Skin epidermis (tissue), 12 donors: ENCODE measurements at regions not wholly inside any gene's neighbourhood (a gene's known extent, or its start where the extent isn't known, plus 50 kb on each side); places are given as distances from the start of the nearest gene placed in this dataset.
A peak's percentile ranks its signal among the peaks of the same experiment; 100 is the strongest.

Experiments
- H3K27ac ChIP-seq, 21 experiments: fragments of 200-600 bp; sonication (generic) in 11 of 21; one replicate each; pipeline ENCODE4 v1.5.0; 2020; ENCODE audit warnings: mild to moderate bottlenecking in 3 of 21, inconsistent platforms in 2 of 21, moderate library complexity in 2 of 21
- H3K4me3 ChIP-seq, 7 experiments: fragments of 200-600 bp; sonication (generic) in 2 of 7; one replicate each; pipeline ENCODE4 v1.5.0; 2020; ENCODE audit warnings: inconsistent platforms in 2 of 7, mild to moderate bottlenecking in 2 of 7, moderate library complexity in 1 of 7

- Histone ChIP-seq H3K4me3 (no peak overlapping the region), H3K27ac (no peak overlapping the region)
Measured at GRCh38 chr12:11946161-11946560, 124.6 kb upstream of the BCL2L14 start.

- Histone ChIP-seq H3K4me3 (no peak overlapping the region), H3K27ac (no peak overlapping the region)
Measured at GRCh38 chr12:11947213-11947612, 123.5 kb upstream of the BCL2L14 start.

- Histone ChIP-seq H3K4me3 (no peak overlapping the region), H3K27ac (peak overlapping the region in 3 of 21 experiments; percentile 28 to 38 (median 34))
Measured at GRCh38 chr12:11949738-11950411, 120.9 kb upstream of the BCL2L14 start.

GRCh38 chr12:11951209-11951608, 119.5 kb upstream of the BCL2L14 start:
- Histone ChIP-seq H3K27ac (no peak overlapping the region), H3K4me3 (no peak overlapping the region)

GRCh38 chr12:11953523-11953922, 117.2 kb upstream of the BCL2L14 start:
- Histone ChIP-seq H3K27ac (no peak overlapping the region), H3K4me3 (no peak overlapping the region)

- no peak overlapping the region for H3K4me3 ChIP-seq
- no peak overlapping the region for H3K27ac ChIP-seq
Measured at GRCh38 chr12:11954181-11954580, 116.6 kb upstream of the BCL2L14 start.

GRCh38 chr12:11958221-11959091, 112.3 kb upstream of the BCL2L14 start:
- Histone ChIP-seq H3K4me3 (no peak overlapping the region), H3K27ac (peak overlapping the region in 9 of 21 experiments; percentile 3 to 69 (median 56))

- peak overlapping the region in 9 of 21 experiments; percentile 3 to 69 (median 56) for H3K27ac ChIP-seq
Measured at GRCh38 chr12:11959117-11959823, 111.5 kb upstream of the BCL2L14 start.

GRCh38 chr12:11960646-11961045, 110.1 kb upstream of the BCL2L14 start:
- Histone ChIP-seq H3K4me3 (no peak overlapping the region), H3K27ac (no peak overlapping the region)

More at GRCh38 chr12:11959117-11959823, 111.5 kb upstream of the BCL2L14 start:
- H3K4me3 ChIP-seq = no peak overlapping the region

- H3K4me3 ChIP-seq = no peak overlapping the region
- H3K27ac ChIP-seq = no peak overlapping the region
Measured at GRCh38 chr12:11961686-11962085, 109.1 kb upstream of the BCL2L14 start.

GRCh38 chr12:11962860-11963259, 107.9 kb upstream of the BCL2L14 start:
- no peak overlapping the region for H3K27ac ChIP-seq

GRCh38 chr12:11963841-11964471, 106.8 kb upstream of the BCL2L14 start:
- Histone ChIP-seq H3K4me3 (no peak overlapping the region), H3K27ac (no peak overlapping the region)

More at GRCh38 chr12:11962860-11963259, 107.9 kb upstream of the BCL2L14 start:
- no peak overlapping the region for H3K4me3 ChIP-seq

- Histone ChIP-seq H3K27ac (no peak overlapping the region), H3K4me3 (no peak overlapping the region)
Measured at GRCh38 chr12:11965258-11965910, 105.4 kb upstream of the BCL2L14 start.

GRCh38 chr12:11967376-11968047, 103.2 kb upstream of the BCL2L14 start:
- Histone ChIP-seq H3K27ac (no peak overlapping the region), H3K4me3 (no peak overlapping the region)

- no peak overlapping the region for H3K27ac ChIP-seq
- no peak overlapping the region for H3K4me3 ChIP-seq
Measured at GRCh38 chr12:11968048-11968383, 102.7 kb upstream of the BCL2L14 start.

GRCh38 chr12:11968516-11968915, 102.2 kb upstream of the BCL2L14 start:
- H3K4me3 ChIP-seq = no peak overlapping the region
- no peak overlapping the region for H3K27ac ChIP-seq

- no peak overlapping the region for H3K27ac ChIP-seq
- no peak overlapping the region for H3K4me3 ChIP-seq
Measured at GRCh38 chr12:11969437-11970154, 101.1 kb upstream of the BCL2L14 start.

- H3K27ac ChIP-seq = no peak overlapping the region
- H3K4me3 ChIP-seq = no peak overlapping the region
Measured at GRCh38 chr12:11970155-11970520, 100.6 kb upstream of the BCL2L14 start.
